Upper lobe of right lung (tissue), 1 donor: ENCODE measurements at regions not wholly inside any gene's neighbourhood (a gene's known extent, or its start where the extent isn't known, plus 50 kb on each side); places are given as distances from the start of the nearest gene placed in this dataset.

ENCODE experiments used
- ATAC-seq: fragments of 200-7000 bp; cut with Tn5 transposase; one replicate; pipeline ENCODE4 v1.9.1; 2020; ENCODE audit warnings: mild to moderate bottlenecking, moderate library complexity
- DNase-seq: peaks from one replicate; pipeline ENCODE4 v3.0.0-alpha.2; 2020
- H3K27ac ChIP-seq: fragments of 200-600 bp; one replicate; pipeline ENCODE4 v1.8.0; 2022
- H3K27me3 ChIP-seq: fragments of 200-600 bp; one replicate; pipeline ENCODE4 v1.8.0; 2022; ENCODE audit warnings: mild to moderate bottlenecking
- H3K36me3 ChIP-seq: fragments of 200-600 bp; one replicate; pipeline ENCODE4 v1.8.0; 2022
- H3K4me1 ChIP-seq: fragments of 200-600 bp; one replicate; pipeline ENCODE4 v1.8.0; 2022
- H3K4me3 ChIP-seq: fragments of 200-600 bp; one replicate; pipeline ENCODE4 v1.8.0; 2022; ENCODE audit warnings: mild to moderate bottlenecking
- H3K9me3 ChIP-seq: fragments of 200-600 bp; one replicate; pipeline ENCODE4 v1.8.0; 2022
- intact Hi-C: fragments of 100-400 bp; cut with DNase I; formaldehyde crosslinking; loops from one replicate; pipeline ENCODE4 v1.11.0; 2022
- TF ChIP-seq, protein P1 (sequence below): fragments of 200-600 bp; IDR thresholded peaks from one replicate; pipeline ENCODE4 v1.8.0; 2022; ENCODE audit warnings: antibody characterized with exemption
- donor health status: DM: no; HTN: yes; CAD: no; lungs with severe emphysema.

DNA sequence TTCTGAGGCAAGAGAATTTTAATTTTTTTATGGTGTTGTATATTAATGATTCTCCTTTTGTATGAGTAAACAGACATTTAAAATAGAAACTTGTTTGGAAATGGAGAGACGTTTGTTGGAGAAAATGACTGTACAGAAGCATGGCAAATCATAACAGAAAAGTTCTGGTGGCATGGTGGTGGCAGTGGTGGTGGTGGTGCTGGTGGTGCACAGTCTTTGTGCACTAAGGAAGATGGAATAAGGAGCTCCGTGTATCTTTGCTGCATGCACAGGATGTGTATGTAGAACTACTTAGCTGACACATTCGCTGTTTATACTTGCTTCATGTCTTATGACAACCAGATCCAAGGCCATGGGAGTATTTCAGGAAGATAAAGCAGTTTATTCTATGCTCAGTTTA is 294.9 kb downstream of the UTRN start:
- Histone ChIP-seq H3K9me3 (no peaks in the 10 kb centered on the region), H3K27ac (no peak overlapping the region), H3K36me3 (peaks cover 40% of the 10 kb centered on the region), H3K4me1 (peaks cover 22% of the 10 kb centered on the region), H3K4me3 (no peak overlapping the region), H3K27me3 (no peaks in the 10 kb centered on the region)
- DNase-seq (no peak), ATAC-seq (no peak)
- TF ChIP-seq, protein P1, sequence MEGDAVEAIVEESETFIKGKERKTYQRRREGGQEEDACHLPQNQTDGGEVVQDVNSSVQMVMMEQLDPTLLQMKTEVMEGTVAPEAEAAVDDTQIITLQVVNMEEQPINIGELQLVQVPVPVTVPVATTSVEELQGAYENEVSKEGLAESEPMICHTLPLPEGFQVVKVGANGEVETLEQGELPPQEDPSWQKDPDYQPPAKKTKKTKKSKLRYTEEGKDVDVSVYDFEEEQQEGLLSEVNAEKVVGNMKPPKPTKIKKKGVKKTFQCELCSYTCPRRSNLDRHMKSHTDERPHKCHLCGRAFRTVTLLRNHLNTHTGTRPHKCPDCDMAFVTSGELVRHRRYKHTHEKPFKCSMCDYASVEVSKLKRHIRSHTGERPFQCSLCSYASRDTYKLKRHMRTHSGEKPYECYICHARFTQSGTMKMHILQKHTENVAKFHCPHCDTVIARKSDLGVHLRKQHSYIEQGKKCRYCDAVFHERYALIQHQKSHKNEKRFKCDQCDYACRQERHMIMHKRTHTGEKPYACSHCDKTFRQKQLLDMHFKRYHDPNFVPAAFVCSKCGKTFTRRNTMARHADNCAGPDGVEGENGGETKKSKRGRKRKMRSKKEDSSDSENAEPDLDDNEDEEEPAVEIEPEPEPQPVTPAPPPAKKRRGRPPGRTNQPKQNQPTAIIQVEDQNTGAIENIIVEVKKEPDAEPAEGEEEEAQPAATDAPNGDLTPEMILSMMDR: no peak
- intact Hi-C loops: no loop called here

DNA sequence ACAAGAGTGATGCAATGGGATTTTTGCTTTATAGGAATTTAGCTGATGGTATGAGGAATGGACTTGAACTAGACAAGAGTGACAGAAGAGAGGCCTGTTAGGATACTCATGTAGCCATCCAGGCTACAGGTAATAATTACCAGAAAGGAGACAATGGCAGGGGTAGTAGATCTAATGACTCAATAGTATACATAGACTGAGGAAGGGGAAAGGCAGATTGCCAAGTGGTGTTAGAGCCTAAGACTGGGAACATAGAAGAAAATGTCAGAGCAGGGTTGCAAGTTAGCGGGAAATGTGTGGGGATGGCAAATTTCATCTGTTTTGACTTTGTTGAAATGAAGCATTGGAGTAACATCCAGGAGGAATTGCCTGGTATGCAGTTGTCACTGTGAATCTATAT is 295.6 kb downstream of the UTRN start:
- intact Hi-C loops: no loop called here
- Histone ChIP-seq H3K36me3 (peaks cover 38% of the 10 kb centered on the region), H3K27ac (no peak overlapping the region), H3K4me3 (no peak overlapping the region), H3K9me3 (no peaks in the 10 kb centered on the region), H3K27me3 (no peaks in the 10 kb centered on the region), H3K4me1 (peaks cover 22% of the 10 kb centered on the region)
- no peak for DNase-seq
- TF ChIP-seq, protein P1: no peak
- no peak for ATAC-seq

DNA sequence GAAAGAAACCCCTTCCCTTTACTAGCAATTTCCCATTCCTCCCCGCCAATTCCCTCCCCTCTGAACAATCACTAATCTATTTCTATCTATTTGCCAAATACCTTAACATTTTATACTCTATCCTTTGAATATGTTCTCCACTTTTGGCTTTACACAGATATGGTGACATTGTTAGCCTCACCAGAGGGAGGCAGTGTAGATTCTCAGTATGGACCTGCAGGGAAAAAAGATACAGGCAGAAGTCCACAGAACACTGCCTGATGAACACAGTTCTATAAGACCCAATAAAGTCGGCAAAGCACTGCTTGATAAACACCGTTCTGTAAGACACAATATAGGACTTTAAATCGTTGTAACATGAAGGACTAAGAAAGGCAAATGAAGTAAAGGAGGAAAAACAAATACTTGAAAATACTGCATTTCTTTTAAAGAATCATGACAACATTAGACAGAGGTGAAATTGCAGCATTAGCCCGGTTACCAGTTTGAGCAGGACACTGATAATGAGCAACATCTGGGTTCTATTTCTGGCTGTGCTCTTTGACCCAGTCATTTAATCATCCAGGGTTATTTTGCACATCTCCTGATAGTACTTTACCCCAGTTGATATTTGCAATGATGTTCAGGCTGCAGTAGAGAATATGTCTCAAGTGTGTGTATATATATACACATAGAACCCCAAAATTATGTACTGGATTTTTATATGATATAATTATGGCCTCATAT is 296.8 kb downstream of the UTRN start:
- no peak overlapping the region for H3K4me3 ChIP-seq
- intact Hi-C loops: no loop called here
- H3K9me3 ChIP-seq: no peaks in the 10 kb centered on the region
- H3K4me1 ChIP-seq: peaks cover 22% of the 10 kb centered on the region
- TF ChIP-seq, protein P1: peak; percentile 54
- no peak for DNase-seq
- ATAC-seq: peak; percentile 72
- H3K27ac ChIP-seq: no peak overlapping the region
- H3K36me3 ChIP-seq: peaks cover 27% of the 10 kb centered on the region
- H3K27me3 ChIP-seq: no peaks in the 10 kb centered on the region

DNA sequence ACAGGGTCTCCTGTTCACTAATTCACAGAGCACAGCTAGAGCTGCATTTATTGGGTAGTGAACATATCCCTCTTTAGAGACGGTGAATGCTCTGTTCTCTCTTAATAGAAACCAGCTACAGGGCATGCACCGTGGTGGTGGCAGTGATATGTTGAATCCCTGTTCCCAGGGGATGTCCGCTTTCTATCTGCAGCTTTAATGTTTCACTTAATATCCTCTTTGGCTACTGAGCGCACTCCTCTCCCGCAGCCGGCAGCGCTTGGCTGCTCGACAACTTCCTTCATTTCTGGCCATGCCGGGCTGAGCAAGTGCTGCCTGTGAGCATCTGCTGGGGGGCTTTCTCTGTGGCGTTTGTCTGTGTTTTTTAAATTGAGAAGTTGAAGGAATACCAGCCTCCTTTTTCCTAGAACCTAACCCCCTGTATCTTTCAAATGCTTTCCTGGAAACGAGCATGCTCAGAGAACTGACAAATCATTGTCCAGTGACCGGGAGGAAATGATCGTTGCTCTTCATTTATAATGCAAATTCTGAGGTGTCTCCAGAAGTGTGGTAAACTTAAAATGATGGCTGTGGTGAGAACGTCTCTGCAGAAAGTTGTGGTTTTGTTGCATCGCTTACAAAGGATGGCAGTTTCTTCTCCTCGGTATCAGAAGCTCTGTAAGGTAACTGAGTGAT is 297.9 kb downstream of the UTRN start:
- ATAC-seq: peak; percentile 77
- Histone ChIP-seq H3K4me1 (peaks cover 22% of the 10 kb centered on the region), H3K27ac (no peak overlapping the region), H3K4me3 (peak overlapping the region; percentile 21), H3K9me3 (no peaks in the 10 kb centered on the region), H3K36me3 (peaks cover 27% of the 10 kb centered on the region), H3K27me3 (no peaks in the 10 kb centered on the region)
- intact Hi-C loops: no loop called here
- DNase-seq: peak; percentile 65
- TF ChIP-seq, protein P1: no peak

DNA sequence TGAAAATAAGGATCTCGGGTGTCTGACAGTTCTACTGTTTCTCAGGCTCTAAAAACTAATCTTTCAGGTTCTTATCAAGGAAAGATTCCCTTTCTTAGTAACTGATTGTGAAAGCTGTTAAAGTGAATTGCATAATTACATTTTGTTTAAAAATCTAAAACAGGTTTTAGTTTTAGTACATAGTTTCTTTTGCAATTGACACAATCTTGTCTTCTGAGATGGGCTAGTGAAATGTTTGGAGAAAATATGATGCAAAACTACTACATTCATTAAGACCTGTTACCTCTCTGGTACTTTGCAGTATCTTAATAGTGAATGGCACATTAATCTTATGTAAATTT is 298.4 kb downstream of the UTRN start:
- Histone ChIP-seq H3K27ac (no peak overlapping the region), H3K36me3 (peaks cover 22% of the 10 kb centered on the region), H3K4me1 (peaks cover 22% of the 10 kb centered on the region), H3K4me3 (peak overlapping the region; percentile 21), H3K9me3 (no peaks in the 10 kb centered on the region), H3K27me3 (no peaks in the 10 kb centered on the region)
- ATAC-seq: no peak
- no peak for DNase-seq
- intact Hi-C loops: no loop called here
- TF ChIP-seq, protein P1: no peak
